Inflammatory macrophage treated with lipopolysaccharide for 4 hours (primary cell): ENCODE measurements at regions not wholly inside any gene's neighbourhood (a gene's known extent, or its start where the extent isn't known, plus 50 kb on each side); places are given as distances from the start of the nearest gene placed in this dataset.
"Not testable (repeated sequence)": the region's sequence is repeated elsewhere in the genome, so short reads cannot be mapped to it uniquely, and the experiment has no call there.

Source experiments
- DNase-seq: peaks from one replicate; pipeline ENCODE4 v3.0.0-alpha.2; 2020

DNA sequence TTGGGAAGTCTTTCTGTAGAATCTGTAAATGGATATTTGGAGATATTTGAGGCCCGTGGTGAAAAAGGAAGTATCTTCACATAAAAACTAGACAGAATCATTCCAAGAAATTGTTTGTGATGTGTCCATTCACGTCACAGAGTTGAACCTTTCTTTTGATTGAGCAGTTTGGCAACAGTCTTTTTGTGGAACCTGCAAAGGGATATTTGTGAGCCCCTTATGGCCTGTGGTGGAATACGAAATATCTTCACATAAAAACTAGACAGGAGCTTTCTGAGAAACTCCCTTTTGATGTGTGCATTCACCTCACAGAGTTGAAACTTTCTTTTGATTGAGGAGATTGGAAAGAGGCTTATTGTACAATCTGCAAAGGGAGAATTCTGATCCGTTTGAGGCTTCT, 2980.4 kb downstream of the TUBA3C start:
- not testable (repeated sequence) for DNase-seq

DNA sequence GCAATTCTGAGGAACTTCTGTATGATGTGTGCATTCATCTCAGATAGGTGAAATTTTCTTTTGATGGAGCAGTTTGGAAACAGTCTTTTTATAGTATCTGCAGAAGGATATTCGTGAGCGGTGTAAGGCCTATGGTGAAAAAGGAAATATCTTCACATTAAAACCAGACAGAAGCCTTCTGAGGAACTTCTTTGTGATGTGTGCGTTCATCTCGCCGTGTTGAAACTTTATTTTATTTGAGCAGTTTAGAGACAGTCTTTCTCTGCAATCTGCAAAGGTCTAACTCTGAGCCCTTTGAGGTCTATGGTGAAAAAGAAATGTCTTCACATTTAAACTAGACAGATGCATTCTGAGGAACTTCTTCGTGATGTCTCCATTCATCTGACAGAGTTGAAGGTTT, 3021.0 kb downstream of the TUBA3C start:
- DNase-seq, result not testable (repeated sequence)

DNA sequence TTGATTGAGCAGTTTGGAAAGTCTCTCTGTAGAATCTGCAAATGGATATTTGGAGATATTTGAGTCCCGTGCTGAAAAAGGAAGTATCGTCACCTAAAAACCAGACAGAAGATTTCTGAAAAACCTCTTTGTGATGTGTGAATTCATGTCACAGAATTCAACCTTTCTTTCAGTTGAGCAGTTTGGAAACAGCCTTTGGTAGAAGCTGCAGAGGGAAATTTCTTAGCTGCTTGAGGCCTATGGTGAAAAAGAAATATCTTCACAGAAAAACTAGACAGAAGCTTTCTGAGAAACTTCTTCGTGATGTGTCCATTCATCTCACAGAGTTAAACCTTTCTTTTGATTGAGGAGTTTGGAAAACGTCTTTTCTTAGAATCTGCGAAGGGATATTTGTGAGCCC, 3022.7 kb downstream of the TUBA3C start:
- DNase-seq, result not testable (repeated sequence)

DNA sequence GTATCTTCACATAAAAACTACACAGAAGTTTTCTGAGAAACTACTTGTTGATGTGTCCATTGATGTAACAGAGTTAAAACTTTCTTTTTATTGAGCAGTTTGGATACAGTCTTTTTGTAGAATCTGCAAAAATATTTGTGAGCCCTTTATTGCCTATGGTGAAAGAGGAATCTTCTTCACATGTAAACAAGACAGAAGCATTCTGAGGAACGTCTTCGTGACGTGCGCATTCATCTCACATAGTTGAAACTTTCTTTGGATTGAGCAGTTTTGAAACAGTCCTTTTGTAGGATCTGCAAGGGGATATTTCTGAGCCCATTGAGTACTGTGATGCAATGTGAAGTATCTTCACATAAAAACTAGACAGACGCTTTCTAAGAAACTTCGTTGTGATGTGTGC, 3023.6 kb downstream of the TUBA3C start:
- DNase-seq, result not testable (repeated sequence)

DNA sequence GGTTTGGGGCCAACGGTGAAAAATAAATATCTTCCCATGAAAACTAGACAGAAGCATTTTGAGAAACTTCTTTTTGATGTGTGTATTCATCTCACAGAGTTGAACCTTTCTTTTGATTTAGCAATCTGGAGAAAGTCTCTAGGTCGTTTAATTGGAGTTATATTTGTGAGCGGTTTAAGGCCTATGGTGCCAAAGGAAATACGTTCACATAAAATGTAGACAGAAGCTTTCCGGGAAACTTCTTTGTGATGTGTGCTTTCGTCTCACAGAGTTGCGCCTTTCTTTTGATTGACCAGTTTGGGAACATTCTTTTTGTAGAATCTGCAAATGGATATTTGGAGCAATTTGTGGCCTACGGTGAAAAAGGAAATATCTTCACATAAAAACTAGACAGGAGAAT, 3028.8 kb downstream of the TUBA3C start:
- not testable (repeated sequence) for DNase-seq

DNA sequence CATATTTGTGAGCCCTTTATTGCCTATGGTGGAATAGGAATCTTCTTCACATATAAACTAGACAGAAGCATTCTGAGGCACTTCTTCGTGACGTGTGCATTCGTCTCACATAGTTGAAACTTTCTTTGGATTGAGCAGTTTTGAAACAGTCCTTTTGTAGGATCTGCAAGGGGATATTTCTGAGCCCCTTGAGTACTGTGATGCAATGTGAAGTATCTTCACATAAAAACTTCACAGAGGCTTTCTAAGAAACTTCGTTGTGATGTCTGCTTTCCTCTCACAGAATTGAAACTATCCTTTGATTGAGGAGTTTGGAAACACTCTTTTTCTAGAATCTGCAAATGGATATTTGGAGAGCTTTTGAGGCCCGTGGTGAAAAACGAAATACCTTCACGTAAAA, 3030.3 kb downstream of the TUBA3C start:
- DNase-seq, result not testable (repeated sequence)

DNA sequence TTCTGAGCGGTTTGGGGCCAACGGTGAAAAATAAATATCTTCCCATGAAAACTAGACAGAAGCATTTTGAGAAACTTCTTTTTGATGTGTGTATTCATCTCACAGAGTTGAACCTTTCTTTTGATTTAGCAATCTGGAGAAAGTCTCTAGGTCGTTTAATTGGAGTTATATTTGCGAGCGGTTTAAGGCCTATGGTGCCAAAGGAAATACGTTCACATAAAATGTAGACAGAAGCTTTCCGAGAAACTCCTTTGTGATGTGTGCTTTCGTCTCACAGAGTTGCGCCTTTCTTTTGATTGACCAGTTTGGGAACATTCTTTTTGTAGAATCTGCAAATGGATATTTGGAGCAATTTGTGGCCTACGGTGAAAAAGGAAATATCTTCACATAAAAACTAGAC, 3032.2 kb downstream of the TUBA3C start:
- DNase-seq, result not testable (repeated sequence)

DNA sequence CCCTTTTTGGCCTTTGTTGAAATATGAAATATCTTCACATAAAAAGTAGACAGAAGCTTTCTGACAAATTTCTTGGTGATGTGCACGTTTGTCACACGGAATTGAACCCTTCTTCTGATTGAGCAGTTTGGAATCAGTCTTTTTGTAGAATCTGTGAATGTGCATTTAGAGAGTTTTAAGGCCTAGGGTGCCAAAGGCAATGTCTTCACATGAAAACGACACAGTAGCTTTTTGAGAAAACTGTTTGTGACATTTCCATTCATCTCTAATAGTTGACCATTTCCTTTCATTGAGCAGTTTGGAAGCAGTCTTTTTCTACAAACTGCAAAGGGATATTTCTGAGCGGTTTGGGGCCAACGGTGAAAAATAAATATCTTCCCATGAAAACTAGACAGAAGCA, 3036.0 kb downstream of the TUBA3C start:
- not testable (repeated sequence) for DNase-seq

DNA sequence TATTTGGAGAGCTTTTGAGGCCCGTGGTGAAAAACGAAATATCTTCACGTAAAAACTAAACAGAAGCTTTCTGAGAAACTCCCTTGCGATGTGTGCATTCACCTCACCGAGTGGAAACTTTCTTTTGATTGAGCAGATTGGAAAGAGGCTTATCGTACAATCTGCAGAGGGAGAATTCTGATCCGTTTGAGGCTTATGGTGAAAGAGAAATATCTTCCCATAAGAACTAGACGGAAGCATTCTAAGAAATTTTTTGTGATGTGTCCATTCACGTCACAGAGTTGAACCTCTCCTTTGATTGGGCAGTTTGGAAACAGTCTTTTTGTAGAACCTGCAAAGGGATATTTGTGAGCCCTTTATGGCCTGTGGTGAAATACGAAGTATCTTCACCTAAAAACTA, 3040.3 kb downstream of the TUBA3C start:
- DNase-seq, result not testable (repeated sequence)

DNA sequence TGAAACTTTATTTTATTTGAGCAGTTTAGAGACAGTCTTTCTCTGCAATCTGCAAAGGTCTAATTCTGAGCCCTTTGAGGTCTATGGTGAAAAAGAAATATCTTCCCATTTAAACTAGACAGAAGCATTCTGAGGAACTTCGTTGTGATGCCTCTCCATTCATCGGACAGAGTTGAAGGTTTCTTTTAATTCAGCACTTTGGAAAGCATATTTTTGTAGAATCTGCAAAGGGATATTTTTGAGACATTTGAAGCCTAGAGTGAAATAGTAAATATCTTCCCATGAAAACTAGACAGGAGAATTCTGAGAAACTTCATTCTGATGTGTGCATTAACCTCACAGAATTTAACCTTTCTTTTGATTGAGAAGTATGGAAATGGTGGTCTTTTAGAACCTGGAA, 3044.8 kb downstream of the TUBA3C start:
- not testable (repeated sequence) for DNase-seq

DNA sequence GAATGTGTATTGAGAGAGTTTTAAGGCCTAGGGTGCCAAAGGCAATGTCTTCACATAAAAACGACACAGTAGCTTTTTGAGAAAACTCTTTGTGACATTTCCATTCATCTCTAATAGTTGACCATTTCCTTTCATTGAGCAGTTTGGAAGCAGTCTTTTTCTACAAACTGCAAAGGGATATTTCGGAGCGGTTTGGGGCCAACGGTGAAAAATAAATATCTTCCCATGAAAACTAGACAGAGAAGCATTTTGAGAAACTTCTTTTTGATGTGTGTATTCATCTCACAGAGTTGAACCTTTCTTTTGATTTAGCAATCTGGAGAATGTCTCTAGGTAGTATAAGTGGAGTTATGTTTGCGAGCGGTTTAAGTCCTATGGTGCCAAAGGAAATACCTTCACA, 3052.9 kb downstream of the TUBA3C start:
- not testable (repeated sequence) for DNase-seq

DNA sequence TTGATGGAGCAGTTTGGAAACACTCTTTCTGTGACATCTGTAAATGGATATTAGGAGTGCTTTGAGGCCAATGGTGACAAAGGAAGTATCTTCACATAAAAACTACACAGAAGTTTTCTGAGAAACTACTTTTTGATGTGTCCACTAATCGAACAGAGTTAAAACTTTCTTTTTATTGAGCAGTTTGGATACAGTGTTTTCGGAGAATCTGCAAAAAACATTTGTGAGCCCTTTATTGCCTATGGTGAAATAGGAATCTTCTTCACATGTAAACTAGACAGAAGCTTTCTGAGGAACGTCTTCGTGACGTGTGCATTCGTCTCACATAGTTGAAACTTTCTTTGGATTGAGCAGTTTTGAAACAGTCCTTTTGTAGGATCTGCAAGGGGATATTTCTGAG, 3068.2 kb downstream of the TUBA3C start:
- DNase-seq, result peak; percentile 0
